CD4-positive, alpha-beta T cell (primary cell): ENCODE measurements at regions not wholly inside any gene's neighbourhood (a gene's known extent, or its start where the extent isn't known, plus 50 kb on each side); places are given as distances from the start of the nearest gene placed in this dataset.

Experiments used
- ATAC-seq: fragments of 200-7000 bp; cut with Tn5 transposase; one replicate; pipeline ENCODE4 v1.10.0; 2022; ENCODE audit warnings: mild to moderate bottlenecking; ENCODE audit not compliant: poor library complexity
- CTCF ChIA-PET: fragments of 350-600 bp; sonication (Branson Sonifier 250); formaldehyde crosslinking; loops from one replicate; lab custom pipeline; 2021; ENCODE audit warnings: antibody characterized with exemption, inconsistent platforms; lab: Charles Lee
- POLR2A ChIA-PET: fragments of 350-600 bp; sonication (Branson Sonifier 250); formaldehyde crosslinking; loops from one replicate; lab custom pipeline; 2021; ENCODE audit warnings: antibody characterized with exemption, inconsistent platforms; lab: Charles Lee
- DNase-seq, 14 experiments: peaks; one replicate each; pipeline ENCODE4 v3.0.0-alpha.2; 2013 to 2020; ENCODE audit warnings: mixed read lengths in 2 of 14
- H3K27ac ChIP-seq, 2 donors: one replicate each; pipeline versions ENCODE4 v1.5.1 to v1.7.0; 2013; ENCODE audit warnings: low read length in 2 of 2, low read depth in 1 of 2, mild to moderate bottlenecking in 1 of 2
- H3K27me3 ChIP-seq, 2 experiments: 1 replicate in 1 of 2; 2 replicates in 1 of 2; pipeline versions ENCODE4 v1.6.1 to v1.7.0; 2013; ENCODE audit warnings: low read length in 2 of 2, control low read depth in 1 of 2, mild to moderate bottlenecking in 1 of 2, moderate library complexity in 1 of 2; ENCODE audit not compliant: insufficient read depth in 2 of 2, control insufficient read depth in 1 of 2
- H3K36me3 ChIP-seq: one replicate; pipeline ENCODE4 v1.6.1; 2013; ENCODE audit warnings: low read length, control low read depth; ENCODE audit not compliant: insufficient read depth
- H3K4me1 ChIP-seq: one replicate; pipeline ENCODE4 v1.6.1; 2013; ENCODE audit warnings: low read length, control low read depth; ENCODE audit not compliant: insufficient read depth
- H3K4me3 ChIP-seq: one replicate; pipeline ENCODE4 v1.5.1; 2013; ENCODE audit warnings: mild to moderate bottlenecking, low read length, moderate library complexity
- H3K9me3 ChIP-seq, 2 experiments: 1 replicate in 1 of 2; 2 replicates in 1 of 2; pipeline versions ENCODE4 v1.6.1 to v1.7.0; 2013; ENCODE audit warnings: low read length in 2 of 2, mild to moderate bottlenecking in 2 of 2, control low read depth in 1 of 2, moderate library complexity in 1 of 2; ENCODE audit not compliant: control insufficient read depth in 1 of 2, insufficient read depth in 1 of 2
- H3K27ac Mint-ChIP-seq: one replicate; pipeline ENCODE4 v1.8.0; 2020; ENCODE audit warnings: mixed read lengths
- H3K27me3 Mint-ChIP-seq: one replicate; pipeline ENCODE4 v1.8.0; 2021; ENCODE audit warnings: mixed read lengths
- H3K36me3 Mint-ChIP-seq: one replicate; pipeline ENCODE4 v1.8.0; 2021; ENCODE audit warnings: low read depth, mixed read lengths
- H3K4me1 Mint-ChIP-seq: one replicate; pipeline ENCODE4 v1.8.0; 2021; ENCODE audit warnings: low read depth, mixed read lengths
- H3K4me3 Mint-ChIP-seq: one replicate; pipeline ENCODE4 v1.8.0; 2020; ENCODE audit warnings: mild to moderate bottlenecking, mixed read lengths
- H3K9me3 Mint-ChIP-seq: one replicate; pipeline ENCODE4 v1.8.0; 2020; ENCODE audit warnings: mixed read lengths
- intact Hi-C, 2 experiments: fragments of 100-400 bp; cut with DNase I in 1 of 2; cut with micrococcal nuclease in 1 of 2; formaldehyde crosslinking; loops; one replicate each; pipeline versions ENCODE4 v1.15.1 to v1.9.0; 2023 to 2025; cut with DNase I, micrococcal nuclease
- TF ChIP-seq, protein P1 (sequence below): fragments of 200-600 bp; IDR thresholded peaks from one replicate; pipeline ENCODE4 v1.8.0; 2022; ENCODE audit warnings: antibody characterized with exemption, mild to moderate bottlenecking

DNA sequence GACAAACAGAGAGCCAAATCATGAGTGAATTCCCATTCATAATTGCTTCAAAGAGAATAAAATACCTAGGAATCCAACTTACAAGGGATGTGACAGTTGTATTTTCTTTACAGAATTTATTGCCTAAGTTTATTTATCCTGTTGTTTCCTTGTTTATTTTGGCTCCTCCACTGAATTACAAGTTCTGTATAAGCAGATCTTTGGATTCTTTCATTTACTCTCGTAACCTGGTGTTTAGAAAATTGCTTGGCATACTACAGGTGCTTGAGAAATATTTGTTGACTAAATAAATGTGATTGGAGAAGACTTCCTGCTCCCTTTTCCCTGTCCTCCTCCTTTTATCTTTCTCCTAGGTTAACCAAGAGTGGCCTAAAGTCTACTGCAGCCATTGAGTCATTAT is 455.6 kb downstream of the TMEM38B start:
- H3K4me3 ChIP-seq, result no peak overlapping the region
- CTCF ChIA-PET, result no interaction called here
- TF ChIP-seq, protein P1, sequence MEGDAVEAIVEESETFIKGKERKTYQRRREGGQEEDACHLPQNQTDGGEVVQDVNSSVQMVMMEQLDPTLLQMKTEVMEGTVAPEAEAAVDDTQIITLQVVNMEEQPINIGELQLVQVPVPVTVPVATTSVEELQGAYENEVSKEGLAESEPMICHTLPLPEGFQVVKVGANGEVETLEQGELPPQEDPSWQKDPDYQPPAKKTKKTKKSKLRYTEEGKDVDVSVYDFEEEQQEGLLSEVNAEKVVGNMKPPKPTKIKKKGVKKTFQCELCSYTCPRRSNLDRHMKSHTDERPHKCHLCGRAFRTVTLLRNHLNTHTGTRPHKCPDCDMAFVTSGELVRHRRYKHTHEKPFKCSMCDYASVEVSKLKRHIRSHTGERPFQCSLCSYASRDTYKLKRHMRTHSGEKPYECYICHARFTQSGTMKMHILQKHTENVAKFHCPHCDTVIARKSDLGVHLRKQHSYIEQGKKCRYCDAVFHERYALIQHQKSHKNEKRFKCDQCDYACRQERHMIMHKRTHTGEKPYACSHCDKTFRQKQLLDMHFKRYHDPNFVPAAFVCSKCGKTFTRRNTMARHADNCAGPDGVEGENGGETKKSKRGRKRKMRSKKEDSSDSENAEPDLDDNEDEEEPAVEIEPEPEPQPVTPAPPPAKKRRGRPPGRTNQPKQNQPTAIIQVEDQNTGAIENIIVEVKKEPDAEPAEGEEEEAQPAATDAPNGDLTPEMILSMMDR, result no peak
- Mint-ChIP-seq H3K4me3 (no peak overlapping the region), H3K36me3 (no peaks in the 10 kb centered on the region), H3K27ac (no peak overlapping the region), H3K4me1 (no peaks in the 10 kb centered on the region), H3K27me3 (no peaks in the 10 kb centered on the region), H3K9me3 (peaks cover 2% of the 10 kb centered on the region)
- intact Hi-C loops, result no loop called here
- no peaks in the 10 kb centered on the region for H3K27me3 ChIP-seq
- POLR2A ChIA-PET, result no interaction called here
- H3K27ac ChIP-seq, result no peak overlapping the region
- ATAC-seq, result no peak
- no peaks in the 10 kb centered on the region for H3K9me3 ChIP-seq
- no peaks in the 10 kb centered on the region for H3K4me1 ChIP-seq
- no peak for DNase-seq
- no peaks in the 10 kb centered on the region for H3K36me3 ChIP-seq

DNA sequence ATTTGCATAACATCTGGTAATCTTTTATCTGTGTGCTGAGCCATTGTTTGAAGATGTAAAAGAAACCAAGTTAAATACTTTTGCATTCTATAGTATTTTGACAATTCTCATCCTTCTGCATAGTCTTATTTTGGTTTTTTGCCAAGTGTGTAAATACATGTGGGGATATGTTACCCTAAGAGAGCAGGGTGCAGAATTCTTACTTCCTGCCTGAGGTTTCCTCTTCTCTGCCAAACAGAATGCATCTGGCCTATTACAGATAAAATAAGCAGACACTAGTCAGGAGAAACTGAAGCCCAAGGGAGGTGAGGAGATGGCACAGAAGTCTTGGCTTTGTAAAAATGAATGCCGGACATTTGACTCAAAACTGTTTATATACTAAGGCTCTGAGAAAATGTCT is 462.1 kb downstream of the TMEM38B start:
- Mint-ChIP-seq H3K36me3 (no peaks in the 10 kb centered on the region), H3K9me3 (peaks cover 10% of the 10 kb centered on the region), H3K27me3 (no peaks in the 10 kb centered on the region), H3K4me3 (no peak overlapping the region), H3K27ac (no peak overlapping the region), H3K4me1 (no peaks in the 10 kb centered on the region)
- Histone ChIP-seq H3K36me3 (no peaks in the 10 kb centered on the region), H3K27me3 (no peaks in the 10 kb centered on the region), H3K27ac (no peak overlapping the region), H3K9me3 (peaks cover 0 to 6% of the 10 kb centered on the region in 2 experiments), H3K4me3 (no peak overlapping the region), H3K4me1 (no peaks in the 10 kb centered on the region)
- TF ChIP-seq, protein P1, result no peak
- CTCF ChIA-PET, result no interaction called here
- ATAC-seq (no peak), DNase-seq (no peak)
- intact Hi-C loops, result no loop called here
- POLR2A ChIA-PET, result no interaction called here

DNA sequence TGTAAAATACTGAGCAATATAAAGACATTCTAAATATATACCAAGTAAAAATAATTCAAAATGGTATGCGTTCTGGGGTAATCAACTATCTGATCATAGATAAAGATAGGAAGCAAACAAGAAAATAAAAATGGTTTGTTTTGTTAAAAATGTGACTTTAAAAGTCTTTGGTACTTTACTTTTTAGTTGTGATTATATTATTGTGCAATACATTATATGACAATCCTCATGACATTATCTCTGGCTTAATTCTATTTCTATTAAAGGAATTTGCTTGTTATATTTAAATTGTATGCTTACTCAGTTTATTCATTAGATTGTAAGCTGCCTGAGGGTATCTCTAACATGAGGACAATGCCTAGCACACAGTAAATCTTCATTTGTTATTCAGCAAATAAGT is 477.9 kb downstream of the TMEM38B start:
- H3K36me3 Mint-ChIP-seq, result no peaks in the 10 kb centered on the region
- DNase-seq (no peak), ATAC-seq (no peak)
- Histone ChIP-seq H3K9me3 (peaks cover 0 to 4% of the 10 kb centered on the region in 2 experiments), H3K4me1 (no peaks in the 10 kb centered on the region), H3K27ac (no peak overlapping the region), H3K27me3 (no peaks in the 10 kb centered on the region), H3K36me3 (no peaks in the 10 kb centered on the region), H3K4me3 (no peak overlapping the region)
- H3K4me3 Mint-ChIP-seq, result no peak overlapping the region
- CTCF ChIA-PET, result no interaction called here
- no peaks in the 10 kb centered on the region for H3K27me3 Mint-ChIP-seq
- H3K27ac Mint-ChIP-seq, result no peak overlapping the region
- POLR2A ChIA-PET, result no interaction called here
- H3K9me3 Mint-ChIP-seq, result peaks cover 4% of the 10 kb centered on the region
- TF ChIP-seq, protein P1, result no peak
- intact Hi-C loops, result no loop called here
- no peaks in the 10 kb centered on the region for H3K4me1 Mint-ChIP-seq
